ENCODE measurements at regions not wholly inside any gene's neighbourhood (a gene's known extent, or its start where the extent isn't known, plus 50 kb on each side); places are given as distances from the start of the nearest gene placed in this dataset.
"Not testable (repeated sequence)": the region's sequence is repeated elsewhere in the genome, so short reads cannot be mapped to it uniquely, and the experiment has no call there.

DNA sequence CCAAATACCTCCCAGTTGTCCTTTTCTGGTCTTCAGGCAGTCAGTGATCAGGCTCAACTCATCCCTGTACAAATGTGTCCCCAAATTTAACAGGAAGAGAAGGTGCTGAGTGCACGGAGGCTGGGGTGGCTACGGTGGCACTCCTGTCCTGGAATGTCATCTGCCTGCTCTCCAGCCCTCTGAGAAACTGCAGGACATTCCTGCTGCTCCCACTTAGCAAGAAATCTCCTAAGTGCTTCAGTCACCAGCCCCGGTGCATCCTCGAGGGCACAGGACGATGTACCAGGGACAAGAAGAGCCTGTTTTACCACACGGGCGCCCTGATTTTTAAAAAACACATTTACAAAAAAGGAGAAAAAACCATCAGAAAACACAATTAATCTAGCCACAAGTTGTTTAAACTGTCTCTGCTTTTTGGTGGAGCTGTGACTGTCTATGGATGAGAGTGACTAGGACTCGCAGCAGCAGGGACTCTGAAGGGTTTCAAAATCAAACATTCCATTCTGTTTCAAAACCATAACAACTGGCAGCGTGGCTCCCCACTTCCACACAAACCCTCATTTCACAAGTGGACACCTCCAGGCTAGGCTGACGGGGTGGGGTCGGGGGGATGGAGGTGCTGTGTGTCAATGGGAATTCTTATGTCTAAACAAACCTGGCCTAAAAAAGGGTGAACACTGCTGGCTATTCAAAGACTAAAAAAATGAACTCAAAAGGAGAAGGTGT lies 65.3 kb upstream of the CNEP1R1 start:
- no peaks in the 10 kb centered on the region for H3K9me3 ChIP-seq (replicated peaks in 1 of 2; ENCODE audit: control insufficient read depth in 1 of 2, insufficient read depth in 1 of 2, low read length in 2 of 2)
- H3K27me3 ChIP-seq (ENCODE audit: control insufficient read depth in 2 of 2, insufficient read depth in 2 of 2, low read length in 2 of 2): no peaks in the 10 kb centered on the region
- peaks cover 0 to 7% (median 2%) of the 10 kb centered on the region in 3 donors for H3K27me3 Mint-ChIP-seq (ENCODE audit: low read depth in 3 of 3)
- H2AFZ ChIP-seq (ENCODE audit: insufficient read depth, low read depth, low read length, poor library complexity, severe bottlenecking): no peak overlapping the region
- no peaks in the 10 kb centered on the region for H4K20me1 ChIP-seq (ENCODE audit: insufficient read depth, low read length)
- H3K9ac ChIP-seq (ENCODE audit: insufficient read depth, low read length, poor library complexity, severe bottlenecking): no peak overlapping the region
- no peaks in the 10 kb centered on the region for H3K4me1 ChIP-seq (ENCODE audit: control insufficient read depth in 1 of 2, insufficient read depth in 2 of 2, low read length in 2 of 2)
- peaks cover 2% of the 10 kb centered on the region for H3K4me1 Mint-ChIP-seq
- no peaks in the 10 kb centered on the region for H3K79me2 ChIP-seq (ENCODE audit: insufficient read depth, low read length)
- no peak overlapping the region for H3K4me2 ChIP-seq (replicated peaks; ENCODE audit: extremely low read depth, low read length, poor library complexity, severe bottlenecking)
- intact Hi-C loops (cut with micrococcal nuclease): no loop called here
- no peak for DNase-seq
- no peak for TF ChIP-seq CTCF (IDR thresholded peaks at IDR 0.05)
- H3K4me3 Mint-ChIP-seq: no peak overlapping the region
- no peaks in the 10 kb centered on the region for H3K36me3 ChIP-seq (replicated peaks in 1 of 2; ENCODE audit: control insufficient read depth in 1 of 2, insufficient read depth in 2 of 2, low read length in 2 of 2)
- H3K27ac Mint-ChIP-seq: no peak overlapping the region
- no peaks in the 10 kb centered on the region for H3K9me3 Mint-ChIP-seq
- H3K36me3 Mint-ChIP-seq: no peaks in the 10 kb centered on the region
- no peak overlapping the region for H3K4me3 ChIP-seq (replicated peaks in 1 of 3; ENCODE audit: low read depth in 2 of 3, low read length in 3 of 3)
- no peak overlapping the region for H3K27ac ChIP-seq (ENCODE audit: low read depth in 1 of 2, low read length in 2 of 2)
- WGBS (ENCODE audit: insufficient coverage): 100% methylated on average over 3 of the region's 11 CpGs

GRCh38 chr16:49961089-49961488 lies 63.9 kb upstream of the CNEP1R1 start:
- TF ChIP-seq CTCF (IDR thresholded peaks at IDR 0.05): no peak
- Histone ChIP-seq H3K27me3 (ENCODE audit: control insufficient read depth in 2 of 2, insufficient read depth in 2 of 2, low read length in 2 of 2) (no peaks in the 10 kb centered on the region), H3K4me1 (ENCODE audit: control insufficient read depth in 1 of 2, insufficient read depth in 2 of 2, low read length in 2 of 2) (no peaks in the 10 kb centered on the region), H3K79me2 (ENCODE audit: insufficient read depth, low read length) (no peaks in the 10 kb centered on the region), H3K9ac (ENCODE audit: insufficient read depth, low read length, poor library complexity, severe bottlenecking) (no peak overlapping the region), H3K27ac (ENCODE audit: low read depth in 1 of 2, low read length in 2 of 2) (no peak overlapping the region), H3K4me2 (replicated peaks; ENCODE audit: extremely low read depth, low read length, poor library complexity, severe bottlenecking) (no peak overlapping the region), H3K4me3 (replicated peaks in 1 of 3; ENCODE audit: low read depth in 2 of 3, low read length in 3 of 3) (no peak overlapping the region), H2AFZ (ENCODE audit: insufficient read depth, low read depth, low read length, poor library complexity, severe bottlenecking) (no peak overlapping the region), H3K9me3 (replicated peaks in 1 of 2; ENCODE audit: control insufficient read depth in 1 of 2, insufficient read depth in 1 of 2, low read length in 2 of 2) (no peaks in the 10 kb centered on the region), H4K20me1 (ENCODE audit: insufficient read depth, low read length) (no peaks in the 10 kb centered on the region), H3K36me3 (replicated peaks in 1 of 2; ENCODE audit: control insufficient read depth in 1 of 2, insufficient read depth in 2 of 2, low read length in 2 of 2) (no peaks in the 10 kb centered on the region)
- Mint-ChIP-seq H3K27me3 (ENCODE audit: low read depth in 3 of 3) (peaks cover 0 to 3% (median 2%) of the 10 kb centered on the region in 3 donors), H3K9me3 (no peaks in the 10 kb centered on the region), H3K4me1 (peaks cover 2% of the 10 kb centered on the region), H3K36me3 (no peaks in the 10 kb centered on the region), H3K4me3 (no peak overlapping the region), H3K27ac (no peak overlapping the region)
- WGBS (ENCODE audit: insufficient coverage): 83% methylated on average over 1 of the region's 3 CpGs
- DNase-seq: no peak
- intact Hi-C loops (cut with micrococcal nuclease): no loop called here

DNA sequence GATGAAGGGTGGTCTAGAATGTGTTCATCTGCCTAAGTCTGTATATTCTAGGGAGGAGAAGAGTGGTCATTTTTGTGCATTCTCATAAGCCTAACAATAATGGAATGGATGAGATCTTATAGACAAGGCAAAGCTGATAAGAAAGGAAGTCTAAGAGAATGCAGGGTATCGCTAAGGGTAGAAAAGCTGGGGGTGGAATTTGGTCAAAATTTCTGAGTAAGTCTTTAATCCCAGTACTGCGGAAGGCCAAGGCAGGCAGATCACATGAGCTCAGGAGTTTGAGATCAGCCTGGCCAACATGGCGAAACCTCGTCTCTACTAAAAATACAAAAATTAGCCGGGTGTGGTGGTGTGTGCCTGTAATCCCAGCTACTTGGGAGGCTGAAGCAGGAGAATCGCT lies 62.5 kb upstream of the CNEP1R1 start:
- H3K27me3 ChIP-seq (ENCODE audit: control insufficient read depth in 2 of 2, insufficient read depth in 2 of 2, low read length in 2 of 2); H3K4me3 Mint-ChIP-seq; H3K27ac ChIP-seq (ENCODE audit: low read depth in 1 of 2, low read length in 2 of 2); H3K9ac ChIP-seq (ENCODE audit: insufficient read depth, low read length, poor library complexity, severe bottlenecking); H3K27me3 Mint-ChIP-seq (ENCODE audit: low read depth in 3 of 3); H3K79me2 ChIP-seq (ENCODE audit: insufficient read depth, low read length); H3K4me3 ChIP-seq (replicated peaks in 1 of 3; ENCODE audit: low read depth in 2 of 3, low read length in 3 of 3); H3K36me3 ChIP-seq (replicated peaks in 1 of 2; ENCODE audit: control insufficient read depth in 1 of 2, insufficient read depth in 2 of 2, low read length in 2 of 2); H3K4me2 ChIP-seq (replicated peaks; ENCODE audit: extremely low read depth, low read length, poor library complexity, severe bottlenecking); H3K36me3 Mint-ChIP-seq; intact Hi-C loops (cut with micrococcal nuclease); H3K4me1 Mint-ChIP-seq; H3K9me3 ChIP-seq (replicated peaks in 1 of 2; ENCODE audit: control insufficient read depth in 1 of 2, insufficient read depth in 1 of 2, low read length in 2 of 2); H4K20me1 ChIP-seq (ENCODE audit: insufficient read depth, low read length); H3K4me1 ChIP-seq (ENCODE audit: control insufficient read depth in 1 of 2, insufficient read depth in 2 of 2, low read length in 2 of 2); H3K9me3 Mint-ChIP-seq; DNase-seq; H2AFZ ChIP-seq (ENCODE audit: insufficient read depth, low read depth, low read length, poor library complexity, severe bottlenecking); H3K27ac Mint-ChIP-seq: not testable (repeated sequence)
- WGBS (ENCODE audit: insufficient coverage): 86% methylated on average over 1 of the region's 6 CpGs

All from CD14-positive monocyte (primary cell).